K562 (cell line): ENCODE measurements at regions not wholly inside any gene's neighbourhood (a gene's known extent, or its start where the extent isn't known, plus 50 kb on each side); places are given as distances from the start of the nearest gene placed in this dataset.

Experiments used
- ATAC-seq: fragments of 200-7000 bp; cut with Tn5 transposase; 3 replicates; pipeline ENCODE4 v1.9.1; 2020; ENCODE audit warnings: moderate library complexity
- BruUV-seq: library from RNA; stranded (reverse); fragments of 400-500 nt; replicated peaks from 2 replicates; lab custom pipeline; 2021; lab: Mats Ljungman, UMichigan
- CTCF ChIA-PET: fragments of 300-600 bp; formaldehyde crosslinking; extraction: SDS; loops from one replicate; lab custom pipeline; 2021; ENCODE audit warnings: low intra/inter-chr PET ratio; lab: Yijun Ruan, JAX
- POLR2A ChIA-PET: fragments of 300-600, 350-650 bp; sonication (Branson Sonifier 250); formaldehyde crosslinking; extraction: SDS; loops from one replicate; lab custom pipeline; 2021; ENCODE audit warnings: antibody characterized with exemption, inconsistent platforms; lab: Yijun Ruan, JAX
- DNase-seq, 4 experiments: peaks; one replicate each; pipeline versions ENCODE4 v3.0.0 to v3.0.0-alpha.2; 2011 to 2018; ENCODE audit warnings: low spot score in 3 of 4, mixed read lengths in 3 of 4; ENCODE audit errors: extremely low read depth in 1 of 4
- FAIRE-seq: peaks from 2 replicates; lab custom pipeline; 2011; peaks lifted over from hg19 to GRCh38; lab: Jason Lieb, UNC
- H2AFZ ChIP-seq: 2 replicates; pipeline ENCODE4 v1.6.0; 2011; ENCODE audit warnings: low read depth, low read length, control low read depth, inconsistent platforms
- H3K27ac ChIP-seq: fragments of 200-600 bp; 3 replicates; pipeline ENCODE4 v1.8.0; 2011; ENCODE audit warnings: low read depth, mild to moderate bottlenecking, control low read depth, inconsistent platforms, low read length, moderate library complexity, mixed read lengths; ENCODE audit errors: extremely low read depth
- H3K27me3 ChIP-seq, 2 experiments: fragments of 300-600 bp in 1 of 2; 2 replicates in 1 of 2; 3 replicates in 1 of 2; pipeline versions ENCODE4 v1.6.0 to v1.8.0; 2011; ENCODE audit warnings: inconsistent platforms in 2 of 2, low read length in 2 of 2, mild to moderate bottlenecking in 1 of 2, mixed read lengths in 1 of 2, moderate library complexity in 1 of 2; ENCODE audit not compliant: control insufficient read depth in 2 of 2, insufficient read depth in 2 of 2
- H3K36me3 ChIP-seq: fragments of 300-600 bp; 3 replicates; pipeline ENCODE4 v1.8.0; 2011; ENCODE audit warnings: mild to moderate bottlenecking, low read length, inconsistent platforms; ENCODE audit not compliant: control insufficient read depth, insufficient read depth
- H3K4me1 ChIP-seq, 2 experiments: fragments of 200-600 bp in 1 of 2; replicated peaks in 1 of 2; 2 replicates in 1 of 2; 3 replicates in 1 of 2; pipeline versions ENCODE4 v1.5.1 to v1.8.0; 2011; ENCODE audit warnings: inconsistent platforms in 2 of 2, low read length in 2 of 2, mild to moderate bottlenecking in 1 of 2, mixed read lengths in 1 of 2, moderate library complexity in 1 of 2; ENCODE audit not compliant: control insufficient read depth in 2 of 2, insufficient read depth in 2 of 2
- H3K4me2 ChIP-seq: 2 replicates; pipeline ENCODE4 v1.6.1; 2011; ENCODE audit warnings: low read length, control low read depth, inconsistent platforms, mixed read lengths; ENCODE audit not compliant: insufficient read depth
- H3K4me3 ChIP-seq: fragments of 200-600 bp; sonication (generic), shearing (Covaris generic); 2 replicates; pipeline ENCODE4 v1.5.1; 2016; ENCODE audit warnings: control low read depth, inconsistent platforms
- H3K79me2 ChIP-seq: fragments of 200-600 bp; 3 replicates; pipeline ENCODE4 v1.8.0; 2011; ENCODE audit warnings: low read length, inconsistent platforms; ENCODE audit not compliant: control insufficient read depth, insufficient read depth
- H3K9ac ChIP-seq, 2 experiments: 2 replicates each; pipeline versions ENCODE4 v1.6.0 to v1.6.1; 2011; ENCODE audit warnings: low read depth in 2 of 2, low read length in 2 of 2, control low read depth in 1 of 2, inconsistent platforms in 1 of 2, mild to moderate bottlenecking in 1 of 2, mixed read lengths in 1 of 2; ENCODE audit not compliant: insufficient read depth in 1 of 2
- H3K9me1 ChIP-seq: one replicate; pipeline ENCODE4 v1.6.0; 2011; ENCODE audit warnings: inconsistent platforms, mild to moderate bottlenecking, low read length, moderate library complexity; ENCODE audit not compliant: control insufficient read depth, insufficient read depth
- H3K9me3 ChIP-seq: replicated peaks from 2 replicates; pipeline ENCODE4 v1.5.1; 2011; ENCODE audit warnings: low read depth, low read length, inconsistent platforms; ENCODE audit not compliant: control insufficient read depth, insufficient read depth
- H4K20me1 ChIP-seq: replicated peaks from 2 replicates; pipeline ENCODE4 v1.6.1; 2011; ENCODE audit warnings: low read length, inconsistent platforms, mixed read lengths; ENCODE audit not compliant: control insufficient read depth, insufficient read depth
- BMI1 ChIP-seq: fragments of 150-350 bp; IDR thresholded peaks from 2 replicates; pipeline ENCODE4 v1.6.1; 2014; ENCODE audit warnings: low read length
- FIP1L1 ChIP-seq: fragments of 200-400 bp; formaldehyde crosslinking; IDR thresholded peaks from 2 replicates; pipeline ENCODE4 v1.6.1; 2018; ENCODE audit warnings: mild to moderate bottlenecking, low read depth, low read length; ENCODE audit not compliant: poor library complexity, severe bottlenecking
- SIN3B ChIP-seq: fragments of 450-650 bp; IDR thresholded peaks from 2 replicates; pipeline ENCODE4 v1.6.1; 2017; ENCODE audit warnings: low read depth, mild to moderate bottlenecking, moderate library complexity
- TFAM ChIP-seq: fragments of 250-450 bp; sonication (Bioruptor Pico); conservative IDR thresholded peaks from 2 replicates; pipeline ENCODE4 v1.5.0; 2021; ENCODE audit warnings: mild to moderate bottlenecking, moderate library complexity
- WGBS: fragments of 100-300 bp; shearing (Covaris generic); methylation state at CpG from one replicate; pipeline ENCODE4 v1.1.6; 2016; ENCODE audit warnings: low coverage, mixed read lengths; ENCODE audit not compliant: insufficient coverage; ENCODE audit errors: missing lambda C conversion rate; 5-methylcytosine and 5-hydroxymethylcytosine counted together
- in situ Hi-C: fragments of 300-500 bp; cut with MboI; formaldehyde crosslinking; loops from 4 replicates; pipeline ENCODE4 v1.15.0; 2018; ENCODE audit warnings: inconsistent platforms, mixed read lengths
- intact Hi-C: fragments of 100-400 bp; cut with micrococcal nuclease; formaldehyde crosslinking; loops from 2 replicates; pipeline ENCODE4 v1.14.2; 2022
- TF ChIP-seq, protein P1 (sequence below): fragments of 450-650 bp; IDR thresholded peaks from 2 replicates; pipeline ENCODE4 v1.6.1; 2017; ENCODE audit warnings: mild to moderate bottlenecking, moderate library complexity
- TF ChIP-seq, protein P2 (sequence below): fragments of 250-450 bp; sonication (Bioruptor Pico); IDR thresholded peaks from 2 replicates; pipeline ENCODE4 v1.8.0; 2022; ENCODE audit warnings: inconsistent platforms, mild to moderate bottlenecking, moderate library complexity, borderline replicate concordance

DNA sequence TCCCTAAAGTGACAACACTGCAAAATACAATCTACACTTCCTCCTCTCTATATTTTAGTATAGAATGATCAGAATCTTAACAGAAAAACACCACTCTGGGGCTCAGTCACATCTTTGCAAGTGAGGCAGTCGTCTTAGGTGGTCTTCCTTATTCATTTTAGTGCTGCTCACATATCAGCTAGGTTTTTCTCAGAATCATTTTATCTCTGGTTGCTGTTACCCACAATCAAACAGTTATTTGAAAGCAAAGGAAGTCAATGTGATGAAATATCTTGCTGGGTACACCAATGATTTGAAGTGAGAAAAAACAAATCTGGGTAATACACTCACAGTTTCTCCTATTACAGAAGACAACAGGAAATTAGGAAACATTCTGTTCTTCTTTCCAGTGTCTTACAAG, 275.2 kb downstream of the DSEL start:
- H3K9ac ChIP-seq: no peak overlapping the region
- no peaks in the 10 kb centered on the region for H3K9me1 ChIP-seq
- H3K4me3 ChIP-seq: no peak overlapping the region
- no peak overlapping the region for H3K4me2 ChIP-seq
- no peaks in the 10 kb centered on the region for H4K20me1 ChIP-seq
- H3K4me1 ChIP-seq: no peaks in the 10 kb centered on the region
- H3K79me2 ChIP-seq: no peaks in the 10 kb centered on the region
- H3K27me3 ChIP-seq: no peaks in the 10 kb centered on the region
- no peak overlapping the region for H2AFZ ChIP-seq
- FAIRE-seq: no peak
- H3K9me3 ChIP-seq: no peaks in the 10 kb centered on the region
- H3K36me3 ChIP-seq: no peaks in the 10 kb centered on the region
- H3K27ac ChIP-seq: no peak overlapping the region
- no peak for ATAC-seq
- no peak for TF ChIP-seq BMI1
- TF ChIP-seq TFAM (CRISPR knock-in tag): no peak
- TF ChIP-seq FIP1L1: no peak
- TF ChIP-seq, protein P1, sequence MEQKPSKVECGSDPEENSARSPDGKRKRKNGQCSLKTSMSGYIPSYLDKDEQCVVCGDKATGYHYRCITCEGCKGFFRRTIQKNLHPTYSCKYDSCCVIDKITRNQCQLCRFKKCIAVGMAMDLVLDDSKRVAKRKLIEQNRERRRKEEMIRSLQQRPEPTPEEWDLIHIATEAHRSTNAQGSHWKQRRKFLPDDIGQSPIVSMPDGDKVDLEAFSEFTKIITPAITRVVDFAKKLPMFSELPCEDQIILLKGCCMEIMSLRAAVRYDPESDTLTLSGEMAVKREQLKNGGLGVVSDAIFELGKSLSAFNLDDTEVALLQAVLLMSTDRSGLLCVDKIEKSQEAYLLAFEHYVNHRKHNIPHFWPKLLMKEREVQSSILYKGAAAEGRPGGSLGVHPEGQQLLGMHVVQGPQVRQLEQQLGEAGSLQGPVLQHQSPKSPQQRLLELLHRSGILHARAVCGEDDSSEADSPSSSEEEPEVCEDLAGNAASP: no peak
- TF ChIP-seq, protein P2, sequence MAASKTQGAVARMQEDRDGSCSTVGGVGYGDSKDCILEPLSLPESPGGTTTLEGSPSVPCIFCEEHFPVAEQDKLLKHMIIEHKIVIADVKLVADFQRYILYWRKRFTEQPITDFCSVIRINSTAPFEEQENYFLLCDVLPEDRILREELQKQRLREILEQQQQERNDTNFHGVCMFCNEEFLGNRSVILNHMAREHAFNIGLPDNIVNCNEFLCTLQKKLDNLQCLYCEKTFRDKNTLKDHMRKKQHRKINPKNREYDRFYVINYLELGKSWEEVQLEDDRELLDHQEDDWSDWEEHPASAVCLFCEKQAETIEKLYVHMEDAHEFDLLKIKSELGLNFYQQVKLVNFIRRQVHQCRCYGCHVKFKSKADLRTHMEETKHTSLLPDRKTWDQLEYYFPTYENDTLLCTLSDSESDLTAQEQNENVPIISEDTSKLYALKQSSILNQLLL (CRISPR knock-in tag): no peak
- no peak for TF ChIP-seq SIN3B
- TF ChIP-seq, all 486 proteins: peak for 0
- WGBS: 0% methylated on average over 1 of the region's 1 CpG
- intact Hi-C loops: no loop called here
- BruUV-seq: no TSS peak
- ChIA-PET POLR2A (no interaction called here), CTCF (no interaction called here)
- in situ Hi-C loops: no loop called here
- DNase-seq: no peak
